GM19035 (cell line): ENCODE measurements at regions not wholly inside any gene's neighbourhood (a gene's known extent, or its start where the extent isn't known, plus 50 kb on each side); places are given as distances from the start of the nearest gene placed in this dataset.
A peak's percentile ranks its signal among the peaks of the same experiment; 100 is the strongest.
"Not testable (repeated sequence)": the region's sequence is repeated elsewhere in the genome, so short reads cannot be mapped to it uniquely, and the experiment has no call there.

Source experiments
- ATAC-seq: cut with Tn5 transposase; IDR thresholded peaks from one replicate; pipeline ENCODE4 v1.9.1; 2021; ENCODE audit not compliant: unreplicated experiment

- ATAC-seq: no peak
These were observed 461.1 kb upstream of the NRP1 start for GRCh38 chr10:33795529-33795928.

- no peak for ATAC-seq
These were observed 460.0 kb upstream of the NRP1 start for GRCh38 chr10:33794460-33794859.

DNA sequence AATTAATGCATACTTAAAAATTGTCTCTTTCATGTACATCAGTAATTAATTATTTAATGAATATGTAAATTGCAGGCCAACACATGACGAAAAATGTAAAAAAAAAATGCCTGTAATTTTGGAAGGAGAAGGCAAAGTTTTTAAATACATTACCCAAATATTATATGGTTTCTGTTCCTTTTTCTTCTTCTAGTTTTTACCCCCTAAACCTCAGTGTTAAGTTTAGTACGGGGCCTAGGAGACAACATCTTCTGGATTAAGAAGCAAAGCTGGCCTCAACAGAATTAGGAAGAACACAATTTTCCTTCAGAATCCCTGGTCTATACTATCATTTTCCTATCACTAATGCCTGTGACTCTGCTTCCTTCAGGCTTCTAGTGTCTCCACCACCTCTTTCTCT lies 459.3 kb upstream of the NRP1 start:
- ATAC-seq: no peak

GRCh38 chr10:33791272-33791660 lies 456.8 kb upstream of the NRP1 start:
- no peak for ATAC-seq

DNA sequence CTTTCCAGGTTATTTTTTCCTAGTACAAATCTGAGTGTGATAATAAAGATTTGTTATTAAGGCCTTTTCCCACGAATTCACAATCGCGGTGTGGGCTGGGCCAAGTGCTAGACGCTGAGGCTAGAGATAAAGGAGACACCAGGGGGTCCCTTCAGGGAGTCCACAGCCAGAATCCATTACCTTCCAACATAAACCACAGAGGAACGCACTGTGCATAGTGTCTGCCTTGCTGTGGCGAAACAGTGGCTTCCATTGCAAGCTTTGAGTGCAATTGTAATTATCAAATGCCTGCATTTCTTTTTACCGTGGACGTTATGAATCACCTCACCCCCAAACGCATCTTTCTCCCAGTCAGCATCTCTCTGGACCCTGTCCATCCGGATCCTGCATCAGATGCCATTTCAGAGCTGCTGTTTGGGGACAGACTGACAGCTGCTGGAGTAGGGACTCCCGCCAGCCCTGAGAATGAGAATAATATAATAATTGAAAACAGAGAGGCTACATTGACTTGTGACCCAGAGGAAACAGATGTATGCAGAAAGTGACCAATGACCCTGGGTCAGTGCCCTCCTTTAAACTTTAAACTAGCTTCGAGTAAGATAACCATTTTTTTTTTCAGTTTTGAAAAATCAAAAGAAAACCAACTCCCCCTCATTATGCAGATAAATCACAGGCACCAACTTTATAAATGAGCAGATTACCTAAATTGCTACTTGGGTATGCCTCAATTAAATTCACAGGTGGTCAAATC lies 456.2 kb upstream of the NRP1 start:
- ATAC-seq: no peak

GRCh38 chr10:33783557-33783956 lies 449.1 kb upstream of the NRP1 start:
- ATAC-seq: no peak

DNA sequence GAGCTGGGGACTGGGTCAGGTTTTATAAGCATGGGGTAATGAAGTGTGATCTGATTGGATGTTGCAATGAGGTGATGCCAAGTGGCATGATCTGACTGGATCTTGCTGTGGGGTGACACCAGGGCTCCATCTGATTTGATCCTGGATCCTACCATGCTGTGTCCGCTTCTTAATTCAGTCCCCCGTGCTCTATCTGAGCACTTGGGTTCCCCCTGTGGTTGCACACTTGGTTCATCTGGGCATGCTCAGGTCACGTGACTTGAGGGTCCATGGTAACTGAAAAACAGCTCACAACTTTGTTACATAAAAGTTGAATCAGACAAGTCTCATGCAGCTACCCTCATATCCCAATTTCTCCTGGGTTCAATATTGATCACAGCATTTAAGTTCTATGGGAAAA lies 448.6 kb upstream of the NRP1 start:
- no peak for ATAC-seq

DNA sequence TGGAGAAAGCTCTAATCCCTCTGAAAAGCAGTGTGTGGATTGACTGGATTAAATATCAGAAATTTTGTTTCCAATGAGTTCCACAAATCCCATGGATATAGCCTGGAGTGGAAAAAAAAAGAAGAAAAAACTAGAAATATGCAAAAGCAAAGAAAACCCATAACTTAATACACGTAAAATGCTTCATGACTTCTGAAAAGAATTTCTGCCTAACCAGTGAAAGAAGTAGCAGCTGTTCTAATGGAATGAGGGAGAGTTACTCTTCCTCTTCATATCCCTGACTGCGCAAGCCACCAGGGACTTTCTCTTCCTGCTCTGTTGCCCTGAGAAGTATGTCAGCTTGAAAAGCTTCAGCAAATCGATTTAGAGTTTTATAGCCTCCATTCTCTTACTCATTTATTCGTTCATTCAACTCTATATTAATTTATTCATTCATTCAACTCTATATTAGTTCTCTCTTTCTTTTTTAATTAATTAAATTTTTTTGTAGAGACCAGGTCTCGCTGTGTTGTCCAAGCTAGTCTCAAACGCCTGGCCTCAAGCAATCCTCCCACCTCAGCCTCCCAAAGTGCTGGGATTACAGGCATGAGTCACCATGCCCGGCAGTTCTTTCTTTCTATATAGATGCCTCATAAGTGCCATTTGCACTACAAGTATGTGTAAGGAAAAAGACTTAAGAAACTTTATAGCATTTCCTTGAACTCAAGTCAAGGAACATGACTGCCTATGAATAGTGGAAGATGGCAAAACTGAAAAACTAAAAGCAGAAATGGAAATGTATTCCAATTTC lies 447.3 kb upstream of the NRP1 start:
- no peak for ATAC-seq

DNA sequence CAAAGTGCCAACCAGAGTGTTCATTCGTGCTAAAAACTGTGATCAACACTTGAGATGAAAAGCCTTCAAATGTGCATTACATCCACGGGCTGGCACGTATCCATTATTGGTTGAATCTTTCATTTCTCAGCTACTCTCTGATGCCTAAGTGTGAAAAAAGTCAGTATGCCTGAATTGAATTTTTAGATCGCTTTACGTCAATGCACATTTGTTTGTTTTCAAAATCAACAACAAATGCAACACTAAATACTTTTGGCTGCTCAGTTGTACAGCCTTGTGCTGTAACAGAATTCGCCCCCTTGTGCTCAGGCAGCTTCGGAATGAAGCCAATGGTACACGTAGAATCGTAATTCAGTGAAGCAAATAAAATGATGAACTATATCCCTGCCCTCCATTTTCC lies 446.5 kb upstream of the NRP1 start:
- no peak for ATAC-seq

DNA sequence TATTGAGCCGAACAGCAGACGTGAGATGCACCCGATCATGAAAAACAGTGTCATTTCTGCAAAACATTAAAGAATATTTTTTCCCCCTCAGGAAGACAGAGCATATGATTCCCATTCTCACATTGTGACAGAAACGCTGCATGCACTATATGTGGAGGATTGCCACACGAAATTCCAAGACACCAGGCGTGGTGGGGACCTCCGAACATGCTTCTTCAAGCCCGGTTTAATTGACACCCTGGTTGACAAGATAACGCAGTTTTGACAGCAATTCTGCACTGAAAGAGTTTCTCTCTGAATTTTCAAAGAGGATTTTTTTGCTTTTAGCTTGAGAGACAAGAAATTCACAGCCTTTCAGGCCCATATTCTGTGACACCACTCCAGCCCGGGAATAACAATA lies 442.8 kb upstream of the NRP1 start:
- ATAC-seq: no peak

DNA sequence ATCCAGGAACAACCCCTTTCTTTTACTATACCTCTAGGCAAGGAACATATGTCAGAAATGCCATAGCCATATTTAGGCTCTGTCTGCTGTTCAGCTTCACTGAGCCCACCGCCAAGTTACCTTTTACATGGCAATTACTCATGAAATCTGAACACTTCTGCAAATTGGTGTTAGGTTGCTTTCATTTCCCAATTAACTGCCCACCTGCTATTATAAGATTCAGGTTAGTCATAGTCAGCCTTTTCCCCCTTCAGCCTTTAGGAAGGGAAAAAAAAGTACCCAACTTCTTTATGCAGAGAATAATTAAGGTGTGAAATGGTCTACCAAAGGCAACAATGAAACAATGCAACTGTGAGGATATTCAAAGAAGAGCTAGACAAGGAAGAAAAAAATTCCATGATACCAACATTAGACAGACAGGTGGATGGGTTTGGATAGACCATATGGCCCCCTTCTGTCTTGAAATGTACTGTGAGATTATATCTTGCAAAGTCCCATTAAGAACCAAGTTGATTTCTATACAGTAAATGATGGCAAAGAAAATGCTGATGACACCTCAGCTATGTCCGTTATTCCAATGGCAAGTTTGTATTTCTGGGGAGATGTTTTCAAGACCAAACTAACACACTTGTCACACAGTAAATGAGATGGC lies 442.1 kb upstream of the NRP1 start:
- no peak for ATAC-seq

DNA sequence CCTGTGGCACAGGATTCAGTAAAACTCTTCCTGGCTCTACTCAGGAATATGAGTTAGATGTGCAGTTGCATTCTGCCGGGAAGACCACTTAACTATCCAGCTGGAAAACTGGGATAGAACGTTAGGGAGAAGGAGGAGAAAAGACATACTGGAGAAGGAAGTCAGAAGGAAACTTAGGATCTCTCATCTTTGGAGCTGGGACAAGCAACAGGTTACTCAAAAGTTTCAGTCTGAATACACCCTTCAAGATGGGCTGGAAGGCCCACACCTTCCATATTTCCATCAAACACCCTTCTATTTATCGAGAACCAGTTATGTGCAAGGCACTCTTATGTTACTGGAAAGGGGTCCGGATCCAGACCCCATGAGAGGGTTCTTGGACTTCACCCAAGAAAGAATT lies 440.4 kb upstream of the NRP1 start:
- no peak for ATAC-seq

DNA sequence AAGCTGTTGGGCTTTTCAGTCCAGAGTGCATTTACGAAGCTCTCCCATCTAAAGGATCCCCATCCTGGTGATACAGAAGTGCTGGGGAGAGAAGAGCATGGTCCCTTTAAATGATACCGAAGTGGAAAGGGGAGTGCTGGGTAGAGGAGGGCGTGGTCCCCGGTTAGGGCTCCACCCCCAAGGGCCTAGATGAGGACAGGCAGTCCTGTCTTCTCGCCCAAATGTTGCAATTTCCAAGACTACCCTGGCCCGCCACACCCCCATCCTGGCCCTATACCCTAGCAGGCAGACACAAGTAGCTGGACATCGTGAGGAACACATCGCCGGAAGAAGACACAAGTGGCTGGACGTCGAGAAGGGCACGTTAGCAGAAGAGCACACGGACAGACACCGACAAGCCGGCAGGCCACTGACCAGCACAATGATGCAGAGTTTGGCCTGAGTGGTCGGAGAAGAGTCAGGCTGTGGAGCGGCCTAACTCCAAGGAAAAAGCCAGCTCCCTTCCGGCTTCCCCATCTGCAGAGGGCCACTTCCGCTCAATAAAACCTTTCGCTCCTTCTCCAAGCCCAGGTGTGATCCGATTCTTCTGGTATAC lies 439.5 kb upstream of the NRP1 start:
- no peak for ATAC-seq

DNA sequence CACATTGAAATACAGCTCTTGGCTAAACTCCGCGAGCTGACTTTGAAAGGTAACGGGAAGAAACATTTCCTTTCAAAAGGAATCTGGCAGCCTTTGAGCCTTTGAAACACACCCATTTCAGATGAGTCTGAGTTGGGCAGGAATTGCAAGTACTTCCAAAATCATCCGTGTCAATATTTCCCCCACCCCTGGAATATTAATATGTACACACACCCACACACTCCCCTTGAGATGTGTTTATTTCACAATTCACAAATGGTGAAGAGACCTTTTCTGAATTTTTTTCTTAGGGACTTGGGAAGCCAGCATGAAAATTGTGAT lies 438.7 kb upstream of the NRP1 start:
- no peak for ATAC-seq

- peak; percentile 52 for ATAC-seq
These were observed 438.1 kb upstream of the NRP1 start for GRCh38 chr10:33772370-33773252.

DNA sequence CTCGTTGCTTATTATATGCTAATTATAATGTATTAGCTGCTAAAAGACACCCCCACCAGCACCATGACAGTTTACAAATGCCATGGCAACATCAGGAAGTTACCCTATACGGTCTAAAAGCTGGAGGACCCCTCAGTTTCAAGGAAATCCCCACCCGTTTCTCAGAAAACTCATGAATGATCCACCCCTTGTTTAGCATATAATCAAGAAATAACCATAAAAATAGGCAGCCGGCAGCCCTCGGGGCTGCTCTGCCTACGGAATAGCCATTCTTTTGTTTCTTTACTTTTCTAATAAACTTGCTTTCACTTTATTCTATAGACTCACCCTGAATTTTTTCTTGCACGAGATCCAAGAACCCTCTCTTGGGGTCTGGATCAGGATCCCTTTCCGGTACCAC lies 437.4 kb upstream of the NRP1 start:
- ATAC-seq: not testable (repeated sequence)

DNA sequence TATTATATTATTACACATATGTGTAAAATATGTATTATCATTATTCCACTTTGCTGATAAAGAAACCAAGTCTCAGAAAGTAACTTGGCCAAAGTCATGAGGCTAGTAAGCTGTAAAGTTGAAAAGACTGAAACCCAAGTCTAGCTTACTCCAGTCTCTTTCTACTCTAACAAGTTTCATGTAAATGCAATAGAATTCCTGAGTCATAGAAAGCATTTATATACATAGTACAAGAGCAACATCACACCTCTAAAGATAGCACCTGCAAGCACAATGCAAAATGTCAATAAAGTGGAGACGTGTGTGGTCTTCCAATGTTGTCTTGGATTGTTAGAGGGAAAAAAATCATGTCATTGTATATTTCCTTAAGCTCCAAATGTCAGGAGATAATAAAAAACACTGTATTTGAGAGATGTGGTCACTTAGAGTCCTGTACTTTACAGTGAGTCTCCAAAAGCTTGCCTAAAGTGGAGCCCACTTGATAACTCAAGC lies 430.3 kb upstream of the NRP1 start:
- ATAC-seq: no peak

DNA sequence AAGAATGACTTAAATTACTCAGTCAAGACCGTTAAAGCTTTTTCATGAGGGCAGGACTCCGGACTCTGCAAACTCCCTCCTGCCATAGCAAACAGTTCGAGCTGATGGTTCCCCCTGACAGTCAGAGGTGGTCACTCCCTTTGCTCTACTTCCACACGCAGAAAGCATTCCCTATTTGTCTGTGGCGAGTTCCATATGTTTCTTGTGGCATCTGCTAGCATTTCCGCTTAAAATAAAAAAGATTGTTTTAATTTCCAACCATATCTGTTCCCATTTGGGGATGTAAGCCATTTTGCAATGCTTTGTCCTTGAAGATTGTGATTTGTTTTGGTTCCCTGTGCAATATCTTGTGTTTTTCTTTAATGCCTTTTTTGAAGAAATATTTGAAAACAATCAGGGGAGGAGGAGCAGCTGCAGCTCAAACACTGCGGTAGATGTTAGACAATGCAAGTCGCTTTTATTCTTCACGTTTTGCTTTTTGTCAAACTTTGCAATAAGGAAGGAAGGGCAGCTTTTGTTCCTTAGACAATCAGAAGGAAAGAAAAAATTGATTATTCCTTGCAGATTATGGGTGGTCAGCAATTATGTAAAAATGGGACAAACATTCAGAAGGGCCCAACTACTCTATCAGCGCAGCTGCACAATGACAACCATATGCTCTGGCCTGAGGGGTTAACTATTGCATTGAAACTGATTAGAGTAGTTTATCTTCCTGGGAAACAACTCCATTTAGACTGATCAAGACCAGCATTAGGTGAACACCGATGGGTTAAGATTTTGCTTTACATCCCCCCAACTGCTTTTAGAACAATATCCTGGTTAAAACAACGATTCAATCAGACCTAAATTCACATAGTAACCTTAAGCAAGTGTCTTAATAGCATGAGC lies 425.8 kb upstream of the NRP1 start:
- ATAC-seq: no peak

DNA sequence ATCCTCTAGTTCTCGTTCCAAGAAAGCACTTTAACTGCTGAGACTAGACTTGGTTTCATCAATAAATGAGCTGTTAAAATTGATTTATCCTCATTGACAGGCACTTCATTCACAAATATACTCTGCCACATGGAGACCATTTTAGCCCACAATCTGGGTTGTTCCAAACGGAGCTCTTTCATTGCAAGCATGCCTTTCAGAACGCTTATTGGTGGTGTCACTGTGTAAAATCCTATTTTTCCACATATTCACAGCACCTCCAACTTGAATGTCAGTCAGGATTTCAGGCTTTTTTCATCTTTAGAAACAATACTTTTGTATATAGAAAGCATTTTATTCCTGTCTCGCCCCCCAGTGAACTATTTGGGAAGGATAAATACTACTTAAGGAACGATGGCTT lies 424.7 kb upstream of the NRP1 start:
- no peak for ATAC-seq

DNA sequence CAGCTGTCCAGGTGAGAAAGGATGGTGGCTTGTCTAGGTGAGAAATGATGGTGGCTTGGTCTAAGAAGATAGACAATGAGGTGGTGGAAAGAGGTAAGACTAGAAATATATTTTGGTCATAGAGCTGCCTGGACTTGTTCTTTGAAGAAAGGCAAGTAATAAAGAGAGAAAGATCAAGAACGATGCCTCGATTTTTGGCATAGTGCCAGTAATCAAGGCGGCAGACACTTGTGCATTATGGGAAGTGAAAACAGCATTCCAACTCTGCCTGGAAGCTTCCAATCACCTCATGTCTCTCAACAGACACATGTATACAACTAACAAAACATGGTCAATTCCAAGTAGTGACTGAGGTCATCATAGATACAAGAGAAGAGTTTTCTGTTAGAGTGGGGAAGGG lies 423.8 kb upstream of the NRP1 start:
- no peak for ATAC-seq
